NCI-H82 treated with DMSO at 0.1 percent for 48 hours (cell line): ENCODE measurements at regions not wholly inside any gene's neighbourhood (a gene's known extent, or its start where the extent isn't known, plus 50 kb on each side); places are given as distances from the start of the nearest gene placed in this dataset.

Experiments used
- DNase-seq: peaks from one replicate; lab custom pipeline; 2025; ENCODE audit not compliant: unreplicated experiment; lab: John Stamatoyannopoulos, UW

DNA sequence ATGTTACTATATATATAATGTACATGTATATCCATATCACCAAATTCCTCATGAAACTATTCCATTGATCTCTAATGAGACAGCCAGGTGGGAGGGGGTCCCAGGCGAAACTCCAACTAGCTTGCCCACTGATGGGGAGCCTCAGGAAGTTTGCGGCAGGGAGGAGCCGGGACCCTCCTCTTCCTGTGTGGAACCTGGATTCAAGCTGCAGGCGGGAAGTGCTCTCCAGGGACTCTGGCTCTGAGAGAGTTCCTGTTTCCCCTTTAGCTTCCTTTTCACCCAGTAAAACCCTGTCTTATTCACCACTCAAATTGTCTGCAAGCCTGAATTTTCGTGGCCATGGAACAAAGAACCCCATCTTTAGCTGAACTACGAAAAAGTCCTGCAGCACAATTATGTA lies 152.2 kb downstream of the OPN5 start:
- DNase-seq: no peak

- no peak for DNase-seq
Measured at GRCh38 chr6:47932575-47932974, 150.7 kb downstream of the OPN5 start.

DNA sequence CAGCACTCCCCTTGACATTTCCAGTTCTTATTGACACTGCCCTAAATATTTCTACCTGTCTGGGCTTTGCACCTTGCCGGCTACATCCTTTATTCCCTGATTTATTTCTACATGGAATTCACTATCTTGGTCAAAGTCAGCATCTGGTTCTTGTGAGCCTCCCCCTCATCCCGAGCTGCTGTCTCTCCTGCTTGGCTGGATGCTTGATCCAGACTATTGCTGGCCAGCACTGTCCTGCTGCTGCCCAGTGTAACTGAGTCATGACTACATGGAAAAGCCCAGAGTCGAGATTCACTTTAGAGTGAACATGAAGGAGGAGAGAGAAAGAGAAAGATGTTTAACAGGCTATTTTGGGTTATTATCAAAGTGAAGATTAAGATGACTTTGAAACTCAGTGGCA lies 142.2 kb downstream of the OPN5 start:
- no peak for DNase-seq

DNA sequence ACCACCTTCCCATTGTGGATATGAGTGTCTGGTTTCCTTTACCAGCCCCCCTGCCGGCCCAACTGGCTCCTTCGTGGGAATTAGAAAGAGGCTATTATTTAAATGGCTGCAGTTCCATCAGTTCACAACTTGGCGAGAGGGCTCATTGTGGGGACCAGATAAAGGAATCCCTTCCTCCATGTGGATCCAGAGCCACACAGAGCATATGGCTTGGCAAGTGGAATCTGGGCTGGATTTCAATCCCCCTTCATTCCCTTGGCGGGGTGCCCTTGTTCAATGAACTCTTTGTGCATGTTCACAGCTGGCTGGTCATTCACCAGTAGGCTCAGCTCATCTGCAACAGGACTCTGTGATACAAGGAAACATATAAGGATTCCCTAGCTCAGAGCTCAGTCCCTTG lies 140.6 kb downstream of the OPN5 start:
- no peak for DNase-seq

GRCh38 chr6:47919875-47920274 lies 138.0 kb downstream of the OPN5 start:
- no peak for DNase-seq

GRCh38 chr6:47917811-47918210 lies 136.0 kb downstream of the OPN5 start:
- no peak for DNase-seq

- DNase-seq: no peak
Measured at GRCh38 chr6:47917202-47917601, 135.4 kb downstream of the OPN5 start.

DNA sequence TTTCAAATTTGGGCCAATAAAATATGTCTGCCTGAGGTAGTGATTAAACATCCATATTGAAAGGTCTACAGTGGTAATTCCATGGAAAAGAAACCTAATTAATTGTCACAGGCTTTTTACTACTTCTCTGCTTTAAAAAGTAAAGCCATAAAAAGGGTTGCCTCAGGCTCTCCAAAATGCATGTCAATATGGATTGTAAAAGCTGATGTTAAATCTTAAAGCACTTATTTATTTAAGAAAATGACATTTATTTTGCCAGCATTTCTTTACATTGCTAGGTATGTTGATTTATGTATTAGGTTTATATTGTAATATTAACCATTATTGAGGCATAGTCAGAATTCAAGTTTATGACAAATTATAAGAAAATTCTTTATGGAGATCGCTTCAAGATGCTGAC lies 133.2 kb downstream of the OPN5 start:
- DNase-seq: no peak

DNA sequence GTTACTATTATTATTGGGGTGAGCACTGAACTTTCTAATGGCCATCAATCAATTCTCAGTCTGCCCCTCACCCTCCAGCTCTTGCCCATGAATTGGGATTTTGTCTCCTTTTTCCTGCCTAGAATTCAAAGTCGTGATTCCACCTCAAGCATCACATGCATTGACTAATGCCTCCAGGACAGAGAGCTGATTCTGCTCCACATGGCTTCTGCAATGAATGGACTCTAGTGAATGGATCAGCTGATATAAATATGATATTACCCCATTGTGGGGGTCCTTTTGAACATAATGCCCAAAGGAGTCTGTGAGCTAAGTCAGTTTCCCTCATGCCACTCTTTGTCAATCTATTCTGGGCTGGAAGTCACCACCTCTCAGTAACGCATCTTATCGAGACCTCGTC lies 126.4 kb downstream of the OPN5 start:
- DNase-seq: no peak

DNA sequence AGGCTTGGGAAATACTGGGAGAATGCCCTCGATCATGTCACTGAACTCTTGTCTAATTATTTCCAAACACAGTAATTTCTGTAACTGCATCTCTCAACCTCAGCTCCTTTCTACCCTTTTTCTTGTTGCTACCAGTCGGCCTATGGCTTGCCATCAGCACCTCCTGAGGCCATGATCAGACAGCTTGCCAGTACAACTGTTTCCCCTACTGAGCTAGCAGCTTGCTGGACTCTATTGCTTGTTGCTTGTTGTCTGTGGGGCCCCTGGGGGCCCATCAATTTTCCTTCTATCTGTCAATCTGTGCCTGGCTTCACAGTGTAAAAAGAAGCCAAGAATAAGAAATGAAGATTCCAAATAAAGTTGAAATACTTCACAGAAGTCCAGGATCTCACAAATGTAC lies 123.9 kb downstream of the OPN5 start:
- no peak for DNase-seq

- no peak for DNase-seq
Measured at GRCh38 chr6:47897247-47897646, 115.4 kb downstream of the OPN5 start.

DNA sequence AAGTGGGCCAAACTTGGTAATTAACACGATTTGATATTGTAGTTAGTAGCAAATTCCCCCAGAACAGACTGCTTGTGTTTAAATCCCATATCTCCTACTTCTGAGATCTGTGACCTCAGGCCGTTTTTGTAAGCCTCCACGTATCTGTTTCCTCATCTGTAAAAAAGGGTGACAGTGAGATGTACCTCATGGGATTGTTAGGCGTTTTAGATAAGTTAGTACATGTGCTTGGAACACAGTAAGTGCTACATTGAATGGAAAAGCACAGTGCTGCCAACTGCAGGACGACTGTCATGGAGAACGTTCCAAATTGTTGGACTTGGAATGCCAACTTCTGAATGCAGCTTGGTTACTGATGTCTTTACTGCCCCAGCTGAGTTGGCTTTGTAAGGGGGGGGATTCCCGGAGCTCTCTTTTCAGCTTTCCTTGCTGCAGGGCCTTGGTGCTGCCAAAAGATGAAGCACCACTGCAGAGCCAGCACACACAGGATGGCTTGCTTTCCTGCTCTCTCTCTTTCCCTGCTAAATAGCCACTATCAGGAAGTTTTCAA lies 108.6 kb downstream of the OPN5 start:
- DNase-seq: no peak

- no peak for DNase-seq
Measured at GRCh38 chr6:47879015-47879414, 97.2 kb downstream of the OPN5 start.
